Endothelial cell of umbilical vein (primary cell): ENCODE measurements at regions not wholly inside any gene's neighbourhood (a gene's known extent, or its start where the extent isn't known, plus 50 kb on each side); places are given as distances from the start of the nearest gene placed in this dataset.

Source experiments
- BruUV-seq: library from RNA; stranded (reverse); fragments of 400-500 nt; replicated peaks from 2 replicates; lab custom pipeline; 2021; lab: Mats Ljungman, UMichigan
- CTCF ChIA-PET: fragments of 300-600, 350-600 bp; sonication (Branson Sonifier 250); formaldehyde crosslinking; loops from one replicate; lab custom pipeline; 2021; ENCODE audit warnings: antibody characterized with exemption, inconsistent platforms; lab: Charles Lee
- POLR2A ChIA-PET: fragments of 300-600, 350-600 bp; sonication (Branson Sonifier 250); formaldehyde crosslinking; loops from one replicate; lab custom pipeline; 2021; ENCODE audit warnings: antibody characterized with exemption, inconsistent platforms; lab: Charles Lee
- DNase-seq: peaks from one replicate; pipeline ENCODE4 v3.0.0-alpha.2; 2011; ENCODE audit warnings: low read depth, low spot score
- FAIRE-seq: peaks from 2 replicates; lab custom pipeline; 2011; peaks lifted over from hg19 to GRCh38; lab: Jason Lieb, UNC
- H2AFZ ChIP-seq: 2 replicates; pipeline ENCODE4 v1.6.0; 2012; ENCODE audit warnings: low read depth, low read length, control low read depth, inconsistent platforms
- H3K27ac ChIP-seq: 2 replicates; pipeline ENCODE4 v1.5.1; 2011; ENCODE audit warnings: low read depth, mild to moderate bottlenecking, control low read depth, low read length, moderate library complexity; ENCODE audit not compliant: insufficient read depth
- H3K27me3 ChIP-seq, 2 experiments: 2 replicates each; pipeline versions ENCODE4 v1.6.0 to v1.6.1; 2011; ENCODE audit warnings: low read length in 2 of 2, mixed read lengths in 1 of 2; ENCODE audit not compliant: control insufficient read depth in 2 of 2, insufficient read depth in 2 of 2
- H3K36me3 ChIP-seq, 2 experiments: 2 replicates in 1 of 2; 3 replicates in 1 of 2; pipeline ENCODE4 v1.5.1; 2011; ENCODE audit warnings: low read length in 2 of 2, mild to moderate bottlenecking in 1 of 2, moderate library complexity in 1 of 2; ENCODE audit not compliant: control insufficient read depth in 2 of 2, insufficient read depth in 2 of 2; ENCODE audit errors: extremely low read depth in 1 of 2
- H3K4me1 ChIP-seq: 3 replicates; pipeline ENCODE4 v1.5.1; 2011; ENCODE audit warnings: mild to moderate bottlenecking, low read length; ENCODE audit not compliant: control insufficient read depth, insufficient read depth; ENCODE audit errors: extremely low read depth
- H3K4me2 ChIP-seq: 2 replicates; pipeline ENCODE4 v1.6.1; 2011; ENCODE audit warnings: low read length, control low read depth, mixed read lengths; ENCODE audit not compliant: insufficient read depth
- H3K4me3 ChIP-seq, 3 experiments: fragments of 200-600 bp in 1 of 3; sonication (generic), shearing (Covaris generic) in 1 of 3; replicated peaks in 1 of 3; 2 replicates each; pipeline ENCODE4 v1.5.1; 2011 to 2016; ENCODE audit warnings: control low read depth in 3 of 3, low read length in 3 of 3, mild to moderate bottlenecking in 2 of 3, inconsistent platforms in 1 of 3, low read depth in 1 of 3, moderate library complexity in 1 of 3; ENCODE audit not compliant: insufficient read depth in 1 of 3
- H3K79me2 ChIP-seq: 2 replicates; pipeline ENCODE4 v1.6.0; 2012; ENCODE audit warnings: low read length, inconsistent platforms; ENCODE audit not compliant: control insufficient read depth, insufficient read depth
- H3K9ac ChIP-seq: replicated peaks from 2 replicates; pipeline ENCODE3; 2011; ENCODE audit warnings: low read length, control low read depth; ENCODE audit not compliant: insufficient read depth; ENCODE audit errors: extremely low read depth
- H3K9me1 ChIP-seq: replicated peaks from 3 replicates; pipeline ENCODE4 v1.6.0; 2011; ENCODE audit warnings: mild to moderate bottlenecking, low read length; ENCODE audit not compliant: control insufficient read depth, insufficient read depth; ENCODE audit errors: extremely low read depth
- H3K9me3 ChIP-seq: replicated peaks from 2 replicates; pipeline ENCODE4 v1.5.1; 2012; ENCODE audit warnings: low read length, inconsistent platforms; ENCODE audit not compliant: control insufficient read depth, insufficient read depth
- H4K20me1 ChIP-seq: replicated peaks from 2 replicates; pipeline ENCODE3; 2011; ENCODE audit warnings: mild to moderate bottlenecking, low read length; ENCODE audit not compliant: control insufficient read depth, insufficient read depth; ENCODE audit errors: extremely low read depth
- EZH2 ChIP-seq: IDR thresholded peaks from 2 replicates; pipeline ENCODE4 v1.6.1; 2012; ENCODE audit warnings: borderline replicate concordance, low read depth, mild to moderate bottlenecking, moderate library complexity, low read length, inconsistent platforms; ENCODE audit not compliant: severe bottlenecking
- FOS ChIP-seq: IDR thresholded peaks from 2 replicates; pipeline ENCODE4 v1.6.1; 2011; ENCODE audit warnings: mild to moderate bottlenecking, low read length, moderate library complexity, borderline replicate concordance; ENCODE audit not compliant: insufficient read depth
- GATA2 ChIP-seq: IDR thresholded peaks from 2 replicates; pipeline ENCODE4 v1.7.0; 2011; ENCODE audit warnings: low read depth, mild to moderate bottlenecking, moderate library complexity, mixed read lengths, low read length; ENCODE audit not compliant: insufficient read length, insufficient read depth
- JUN ChIP-seq: IDR thresholded peaks from 2 replicates; pipeline ENCODE4 v1.6.1; 2011; ENCODE audit warnings: borderline replicate concordance, low read depth; ENCODE audit not compliant: insufficient read length, insufficient read depth
- MYC ChIP-seq: IDR thresholded peaks from one replicate; pipeline ENCODE4 v1.6.1; 2011; ENCODE audit warnings: mild to moderate bottlenecking, low read depth, low read length
- POLR2A ChIP-seq: IDR thresholded peaks from 2 replicates; pipeline ENCODE4 v1.6.1; 2012; ENCODE audit warnings: low read depth, mild to moderate bottlenecking, control low read depth, low read length
- POLR2AphosphoS5 ChIP-seq: IDR thresholded peaks from 2 replicates; pipeline ENCODE4 v1.6.1; 2012; ENCODE audit warnings: low read depth, mild to moderate bottlenecking, control low read depth, low read length, moderate library complexity; ENCODE audit not compliant: insufficient read depth
- dilution Hi-C: fragments of 300-500 bp; cut with MboI; formaldehyde crosslinking; loops from one replicate; pipeline ENCODE4 v1.15.0; 2019; ENCODE audit warnings: low sequenced_read_pairs; ENCODE audit not compliant: extremely low pct_ligation_motif_present
- intact Hi-C: fragments of 100-400 bp; cut with micrococcal nuclease; formaldehyde crosslinking; loops from one replicate; pipeline ENCODE4 v1.10.0; 2022
- TF ChIP-seq, protein P1 (sequence below), 2 donors: IDR thresholded peaks; 1 replicate in 1 of 2; 2 replicates in 1 of 2; pipeline ENCODE4 v1.5.1; 2011; ENCODE audit warnings: low read length in 2 of 2, mild to moderate bottlenecking in 2 of 2, moderate library complexity in 2 of 2, control low read depth in 1 of 2, inconsistent platforms in 1 of 2, low read depth in 1 of 2; ENCODE audit not compliant: insufficient read depth in 1 of 2; ENCODE audit errors: extremely low read depth in 1 of 2
- TF ChIP-seq, protein P2 (sequence below): IDR thresholded peaks from 2 replicates; pipeline ENCODE4 v1.6.1; 2011; ENCODE audit not compliant: insufficient read depth, insufficient read length

DNA sequence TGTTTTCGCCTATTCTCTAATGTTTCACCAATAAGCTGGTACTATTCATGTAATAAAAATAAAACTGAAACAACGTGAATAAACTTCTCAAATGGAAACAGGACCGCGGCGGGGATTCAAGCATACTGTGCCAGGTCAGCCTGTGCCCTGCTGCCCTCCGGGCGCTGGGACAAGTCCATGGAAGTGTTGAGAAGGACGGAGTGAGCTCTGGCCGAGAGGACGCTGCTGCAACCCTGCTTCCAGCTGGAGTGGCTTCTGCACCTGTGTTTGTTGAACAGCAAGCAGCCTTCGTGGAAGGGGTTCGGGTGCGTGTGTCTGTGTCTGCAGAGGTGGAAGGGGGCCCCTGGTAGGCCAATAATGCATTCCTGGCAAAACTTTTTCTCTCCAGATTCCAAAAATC, 50.0 kb upstream of the PCSK6 start:
- DNase-seq (no peak), FAIRE-seq (no peak)
- H3K36me3 ChIP-seq: no peaks in the 10 kb centered on the region
- TF ChIP-seq MYC (no peak), EZH2 (no peak), JUN (no peak), POLR2A (no peak), POLR2AphosphoS5 (no peak), GATA2 (no peak), FOS (no peak)
- TF ChIP-seq, protein P1, sequence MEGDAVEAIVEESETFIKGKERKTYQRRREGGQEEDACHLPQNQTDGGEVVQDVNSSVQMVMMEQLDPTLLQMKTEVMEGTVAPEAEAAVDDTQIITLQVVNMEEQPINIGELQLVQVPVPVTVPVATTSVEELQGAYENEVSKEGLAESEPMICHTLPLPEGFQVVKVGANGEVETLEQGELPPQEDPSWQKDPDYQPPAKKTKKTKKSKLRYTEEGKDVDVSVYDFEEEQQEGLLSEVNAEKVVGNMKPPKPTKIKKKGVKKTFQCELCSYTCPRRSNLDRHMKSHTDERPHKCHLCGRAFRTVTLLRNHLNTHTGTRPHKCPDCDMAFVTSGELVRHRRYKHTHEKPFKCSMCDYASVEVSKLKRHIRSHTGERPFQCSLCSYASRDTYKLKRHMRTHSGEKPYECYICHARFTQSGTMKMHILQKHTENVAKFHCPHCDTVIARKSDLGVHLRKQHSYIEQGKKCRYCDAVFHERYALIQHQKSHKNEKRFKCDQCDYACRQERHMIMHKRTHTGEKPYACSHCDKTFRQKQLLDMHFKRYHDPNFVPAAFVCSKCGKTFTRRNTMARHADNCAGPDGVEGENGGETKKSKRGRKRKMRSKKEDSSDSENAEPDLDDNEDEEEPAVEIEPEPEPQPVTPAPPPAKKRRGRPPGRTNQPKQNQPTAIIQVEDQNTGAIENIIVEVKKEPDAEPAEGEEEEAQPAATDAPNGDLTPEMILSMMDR (IDR thresholded peaks at IDR 0.05; ENCODE audit: extremely low read depth in 1 of 2, insufficient read depth in 1 of 2, low read depth in 1 of 2, low read length in 2 of 2): no peak
- TF ChIP-seq, protein P2, sequence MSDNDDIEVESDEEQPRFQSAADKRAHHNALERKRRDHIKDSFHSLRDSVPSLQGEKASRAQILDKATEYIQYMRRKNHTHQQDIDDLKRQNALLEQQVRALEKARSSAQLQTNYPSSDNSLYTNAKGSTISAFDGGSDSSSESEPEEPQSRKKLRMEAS: no peak
- dilution Hi-C loops: no loop called here
- no peaks in the 10 kb centered on the region for H4K20me1 ChIP-seq
- no peaks in the 10 kb centered on the region for H3K79me2 ChIP-seq
- BruUV-seq: no TSS peak
- H3K4me2 ChIP-seq: no peak overlapping the region
- H3K27ac ChIP-seq: no peak overlapping the region
- H2AFZ ChIP-seq: no peak overlapping the region
- H3K9me3 ChIP-seq: no peaks in the 10 kb centered on the region
- ChIA-PET POLR2A (no interaction called here), CTCF (interaction anchor here (1.1 kb wide), 1 partner anchor 37 kb away, joined by 3 read pairs; no protein-coding TSS in a partner anchor)
- intact Hi-C loops: no loop called here
- no peaks in the 10 kb centered on the region for H3K27me3 ChIP-seq
- no peaks in the 10 kb centered on the region for H3K9me1 ChIP-seq
- H3K4me3 ChIP-seq: no peak overlapping the region
- no peaks in the 10 kb centered on the region for H3K4me1 ChIP-seq
- no peak overlapping the region for H3K9ac ChIP-seq
